IPS DF 19.7 (cell line): ENCODE measurements at regions not wholly inside any gene's neighbourhood (a gene's known extent, or its start where the extent isn't known, plus 50 kb on each side); places are given as distances from the start of the nearest gene placed in this dataset.

Experiments
- DNase-seq: peaks from one replicate; pipeline ENCODE4 v3.0.0-alpha.2; 2013; ENCODE audit warnings: low read depth, low spot score

- DNase-seq, result no peak
These were observed 71.3 kb upstream of the BDNF start for GRCh38 chr11:27771516-27771915.

GRCh38 chr11:27770576-27770975 is 70.3 kb upstream of the BDNF start:
- no peak for DNase-seq

- DNase-seq, result no peak
These were observed 63.5 kb upstream of the BDNF start for GRCh38 chr11:27763736-27764135.

- DNase-seq, result no peak
These were observed 61.1 kb upstream of the BDNF start for GRCh38 chr11:27761356-27761755.

GRCh38 chr11:27757953-27758352 is 57.7 kb upstream of the BDNF start:
- DNase-seq, result no peak

- DNase-seq, result no peak
These were observed 54.1 kb upstream of the BDNF start for GRCh38 chr11:27754035-27755017.
